Nucleus accumbens (tissue), 56 donors: ENCODE measurements at regions not wholly inside any gene's neighbourhood (a gene's known extent, or its start where the extent isn't known, plus 50 kb on each side); places are given as distances from the start of the nearest gene placed in this dataset.
"Not testable (repeated sequence)": the region's sequence is repeated elsewhere in the genome, so short reads cannot be mapped to it uniquely, and the experiment has no call there.

Experiments used
- DNase-seq, 56 donors: peaks; one replicate each; lab custom pipeline; 2025; lab: John Stamatoyannopoulos, UW

- DNase-seq, result no peak
Observed at GRCh38 chr12:46711756-46712155, 114.0 kb downstream of the SLC38A4 start.

GRCh38 chr12:46710125-46710743 is 115.6 kb downstream of the SLC38A4 start:
- DNase-seq, result no peak

- DNase-seq, result no peak
Observed at GRCh38 chr12:46702581-46703344, 123.0 kb downstream of the SLC38A4 start.

GRCh38 chr12:46701356-46701755 is 124.4 kb downstream of the SLC38A4 start:
- no peak for DNase-seq

- DNase-seq, result no peak
Observed at GRCh38 chr12:46699986-46700385, 125.8 kb downstream of the SLC38A4 start.

GRCh38 chr12:46698003-46698402 is 127.8 kb downstream of the SLC38A4 start:
- DNase-seq, result no peak

- DNase-seq, result no peak
Observed at GRCh38 chr12:46693518-46693917, 132.3 kb downstream of the SLC38A4 start.

- no peak for DNase-seq
Observed at GRCh38 chr12:46693034-46693433, 132.8 kb downstream of the SLC38A4 start.

- DNase-seq, result no peak
Observed at GRCh38 chr12:46692606-46693005, 133.2 kb downstream of the SLC38A4 start.

GRCh38 chr12:46686267-46686942 is 139.4 kb downstream of the SLC38A4 start:
- DNase-seq, result no peak

GRCh38 chr12:46684243-46684642 is 141.6 kb downstream of the SLC38A4 start:
- DNase-seq, result not testable (repeated sequence)

GRCh38 chr12:46682148-46682547 is 143.6 kb downstream of the SLC38A4 start:
- no peak for DNase-seq

GRCh38 chr12:46680506-46680905 is 145.3 kb downstream of the SLC38A4 start:
- no peak for DNase-seq

GRCh38 chr12:46679754-46680153 is 146.0 kb downstream of the SLC38A4 start:
- no peak for DNase-seq

- no peak for DNase-seq
Observed at GRCh38 chr12:46678426-46678825, 147.4 kb downstream of the SLC38A4 start.

GRCh38 chr12:46677749-46678148 is 148.0 kb downstream of the SLC38A4 start:
- DNase-seq, result no peak

GRCh38 chr12:46676797-46677520 is 148.8 kb downstream of the SLC38A4 start:
- DNase-seq, result no peak

- DNase-seq, result no peak
Observed at GRCh38 chr12:46676396-46676795, 149.4 kb downstream of the SLC38A4 start.

- no peak for DNase-seq
Observed at GRCh38 chr12:46675736-46676135, 150.1 kb downstream of the SLC38A4 start.

- no peak for DNase-seq
Observed at GRCh38 chr12:46674800-46675199, 151.0 kb downstream of the SLC38A4 start.

- no peak for DNase-seq
Observed at GRCh38 chr12:46674129-46674528, 151.7 kb downstream of the SLC38A4 start.
